Middle frontal gyrus (tissue), 1 donor: ENCODE measurements at regions not wholly inside any gene's neighbourhood (a gene's known extent, or its start where the extent isn't known, plus 50 kb on each side); places are given as distances from the start of the nearest gene placed in this dataset.

Source experiments
- DNase-seq: peaks from one replicate; pipeline ENCODE4 v3.0.0-alpha.2; 2015; ENCODE audit warnings: low spot score; ENCODE audit errors: extremely low spot score

GRCh38 chr17:31588034-31588433, 196.6 kb downstream of the RAB11FIP4 start:
- DNase-seq: no peak
